ENCODE measurements at regions not wholly inside any gene's neighbourhood (a gene's known extent, or its start where the extent isn't known, plus 50 kb on each side); places are given as distances from the start of the nearest gene placed in this dataset.

DNA sequence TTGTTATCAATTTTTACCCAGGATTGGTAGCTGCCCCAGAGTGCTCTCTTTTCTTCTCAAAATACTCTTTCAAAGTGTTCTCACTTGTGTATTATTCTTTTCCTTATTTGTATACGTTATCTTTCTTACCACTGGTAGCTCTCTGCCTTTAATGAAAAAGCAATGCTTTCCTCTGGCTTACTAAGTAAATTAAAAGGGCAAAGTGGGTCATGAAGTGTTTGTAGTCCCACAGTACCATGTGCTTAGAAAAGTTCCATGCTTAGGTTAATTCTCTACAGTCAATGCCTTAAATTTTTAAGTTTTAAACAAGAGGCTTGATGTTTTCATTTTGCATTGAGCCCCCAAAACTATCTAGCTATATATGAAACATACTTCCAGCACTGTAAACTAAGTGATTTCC lies 300.2 kb downstream of the ASXL3 start:
- H3K27ac ChIP-seq (ENCODE audit: low read depth, low read length): no peak overlapping the region
- no peaks in the 10 kb centered on the region for H3K27me3 ChIP-seq (ENCODE audit: control insufficient read depth in 5 of 5, insufficient read depth in 4 of 5, low read length in 5 of 5)
- no peaks in the 10 kb centered on the region for H3K9me3 ChIP-seq (ENCODE audit: control insufficient read depth in 5 of 5, low read length in 5 of 5)
- H3K36me3 ChIP-seq (ENCODE audit: control insufficient read depth in 5 of 5, insufficient read depth in 5 of 5, low read length in 5 of 5): no peaks in the 10 kb centered on the region
- no peak overlapping the region for H3K4me3 ChIP-seq (ENCODE audit: low read depth in 1 of 5, low read length in 5 of 5)
- no peaks in the 10 kb centered on the region for H3K4me1 ChIP-seq (ENCODE audit: control insufficient read depth in 5 of 5, insufficient read depth in 5 of 5, low read length in 5 of 5)
- H3K9ac ChIP-seq (ENCODE audit: low read length in 5 of 5): no peak overlapping the region

DNA sequence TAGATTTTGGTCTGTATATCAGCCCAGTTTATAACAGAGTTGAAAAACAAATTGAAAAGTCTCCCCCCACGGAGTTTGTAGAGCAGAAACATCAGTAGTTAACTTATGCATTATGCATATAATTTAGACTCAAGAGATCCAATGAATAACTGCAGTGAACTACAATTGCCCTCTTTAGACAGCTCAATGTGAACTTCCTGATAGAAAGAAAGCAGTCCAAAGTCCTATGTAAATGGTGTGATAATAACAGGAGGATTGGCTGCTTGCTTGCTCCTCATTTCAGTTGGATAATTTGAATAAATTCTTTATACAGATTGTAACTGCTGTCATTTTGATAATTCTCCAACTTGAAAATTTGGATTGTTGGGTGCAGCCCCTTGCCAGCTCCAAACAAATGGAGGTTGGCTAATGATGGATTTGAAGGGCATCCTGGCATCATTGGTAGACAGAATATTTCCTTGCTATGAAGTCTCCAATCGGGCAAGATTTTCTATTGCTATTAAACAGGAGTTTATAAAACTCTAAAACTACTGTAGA lies 297.1 kb downstream of the ASXL3 start:
- Histone ChIP-seq H3K27me3 (ENCODE audit: control insufficient read depth in 5 of 5, insufficient read depth in 4 of 5, low read length in 5 of 5) (no peaks in the 10 kb centered on the region), H3K9me3 (ENCODE audit: control insufficient read depth in 5 of 5, low read length in 5 of 5) (no peaks in the 10 kb centered on the region), H3K4me3 (ENCODE audit: low read depth in 1 of 5, low read length in 5 of 5) (no peak overlapping the region), H3K9ac (ENCODE audit: low read length in 5 of 5) (no peak overlapping the region), H3K27ac (ENCODE audit: low read depth, low read length) (no peak overlapping the region), H3K4me1 (ENCODE audit: control insufficient read depth in 5 of 5, insufficient read depth in 5 of 5, low read length in 5 of 5) (no peaks in the 10 kb centered on the region), H3K36me3 (ENCODE audit: control insufficient read depth in 5 of 5, insufficient read depth in 5 of 5, low read length in 5 of 5) (no peaks in the 10 kb centered on the region)

DNA sequence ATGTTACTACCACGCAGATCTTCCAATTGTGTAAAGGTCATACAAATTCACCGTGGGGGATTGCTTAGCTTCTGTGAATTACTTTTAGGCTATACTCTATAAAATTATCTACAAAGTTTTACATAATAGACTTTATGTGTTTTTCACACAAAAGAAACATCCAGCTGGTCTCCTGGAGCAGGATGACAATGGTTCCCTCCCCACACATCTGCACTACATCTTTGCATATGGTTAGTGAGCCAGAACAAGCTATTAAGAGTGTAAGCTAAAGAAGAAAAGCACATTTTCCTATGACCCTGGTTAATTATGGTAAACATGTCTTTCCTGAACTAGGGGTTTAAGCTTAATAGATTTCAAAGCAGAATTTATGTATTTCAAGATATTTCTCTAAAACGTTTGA lies 295.1 kb downstream of the ASXL3 start:
- Histone ChIP-seq H3K9me3 (ENCODE audit: control insufficient read depth in 5 of 5, low read length in 5 of 5) (no peaks in the 10 kb centered on the region), H3K9ac (ENCODE audit: low read length in 5 of 5) (no peak overlapping the region), H3K27me3 (ENCODE audit: control insufficient read depth in 5 of 5, insufficient read depth in 4 of 5, low read length in 5 of 5) (no peaks in the 10 kb centered on the region), H3K4me3 (ENCODE audit: low read depth in 1 of 5, low read length in 5 of 5) (no peak overlapping the region), H3K36me3 (ENCODE audit: control insufficient read depth in 5 of 5, insufficient read depth in 5 of 5, low read length in 5 of 5) (no peaks in the 10 kb centered on the region), H3K4me1 (ENCODE audit: control insufficient read depth in 5 of 5, insufficient read depth in 5 of 5, low read length in 5 of 5) (no peaks in the 10 kb centered on the region), H3K27ac (ENCODE audit: low read depth, low read length) (no peak overlapping the region)

DNA sequence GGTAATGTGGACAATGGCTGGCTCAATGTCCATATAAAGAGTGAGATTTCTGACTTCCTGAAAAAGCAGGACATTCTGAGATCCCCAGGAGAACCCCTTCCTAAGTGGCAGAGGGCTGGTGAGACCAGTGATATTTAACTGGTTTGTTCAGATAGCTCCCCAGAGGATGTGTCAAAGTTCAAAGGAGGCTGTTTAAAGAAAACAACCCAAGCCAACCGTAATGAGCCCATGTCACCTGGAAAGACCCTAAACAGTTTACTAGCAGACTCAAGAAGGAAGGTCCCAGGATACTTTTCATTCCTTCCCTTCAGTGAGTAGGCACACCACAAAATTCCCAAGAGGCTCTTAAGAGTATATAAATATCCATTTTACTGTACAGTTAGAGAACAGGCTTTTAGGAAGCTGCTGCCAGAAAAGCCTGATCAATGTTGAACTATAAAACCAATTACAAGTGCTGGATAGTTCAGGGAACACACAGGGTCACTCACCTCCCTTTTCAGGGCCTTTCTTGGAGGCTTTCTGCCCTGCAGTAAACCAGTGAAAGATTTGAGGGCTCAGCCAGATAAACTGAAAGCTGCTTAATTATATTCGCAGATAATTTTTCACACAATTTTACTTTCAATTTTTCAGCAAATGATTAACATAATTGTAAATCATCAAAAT lies 293.5 kb downstream of the ASXL3 start:
- H3K36me3 ChIP-seq (ENCODE audit: control insufficient read depth in 5 of 5, insufficient read depth in 5 of 5, low read length in 5 of 5): no peaks in the 10 kb centered on the region
- H3K4me1 ChIP-seq (ENCODE audit: control insufficient read depth in 5 of 5, insufficient read depth in 5 of 5, low read length in 5 of 5): no peaks in the 10 kb centered on the region
- no peak overlapping the region for H3K4me3 ChIP-seq (ENCODE audit: low read depth in 1 of 5, low read length in 5 of 5)
- H3K9ac ChIP-seq (ENCODE audit: low read length in 5 of 5): no peak overlapping the region
- no peaks in the 10 kb centered on the region for H3K9me3 ChIP-seq (ENCODE audit: control insufficient read depth in 5 of 5, low read length in 5 of 5)
- no peak overlapping the region for H3K27ac ChIP-seq (ENCODE audit: low read depth, low read length)
- H3K27me3 ChIP-seq (ENCODE audit: control insufficient read depth in 5 of 5, insufficient read depth in 4 of 5, low read length in 5 of 5): no peaks in the 10 kb centered on the region

DNA sequence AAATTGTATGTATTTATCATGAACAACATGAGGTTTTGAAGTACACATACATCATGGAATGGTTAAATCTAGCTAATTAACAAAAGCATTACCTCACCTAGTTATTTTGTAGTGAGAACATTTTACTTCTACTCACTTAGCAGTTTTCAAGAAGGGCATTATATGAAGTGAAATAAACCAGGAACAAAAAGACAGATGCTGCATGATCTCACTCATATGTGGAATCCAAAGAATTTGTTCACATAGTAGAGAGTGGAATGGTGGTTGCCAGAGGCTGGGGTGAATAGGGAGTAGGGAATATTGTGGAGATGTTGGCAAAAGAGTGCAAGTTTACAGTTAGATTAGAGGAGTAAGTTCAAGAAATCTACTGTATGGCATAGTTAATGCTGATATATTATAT lies 292.0 kb downstream of the ASXL3 start:
- Histone ChIP-seq H3K27me3 (ENCODE audit: control insufficient read depth in 5 of 5, insufficient read depth in 4 of 5, low read length in 5 of 5) (no peaks in the 10 kb centered on the region), H3K4me1 (ENCODE audit: control insufficient read depth in 5 of 5, insufficient read depth in 5 of 5, low read length in 5 of 5) (no peaks in the 10 kb centered on the region), H3K9me3 (ENCODE audit: control insufficient read depth in 5 of 5, low read length in 5 of 5) (no peaks in the 10 kb centered on the region), H3K27ac (ENCODE audit: low read depth, low read length) (no peak overlapping the region), H3K4me3 (ENCODE audit: low read depth in 1 of 5, low read length in 5 of 5) (no peak overlapping the region), H3K36me3 (ENCODE audit: control insufficient read depth in 5 of 5, insufficient read depth in 5 of 5, low read length in 5 of 5) (no peaks in the 10 kb centered on the region), H3K9ac (ENCODE audit: low read length in 5 of 5) (no peak overlapping the region)

DNA sequence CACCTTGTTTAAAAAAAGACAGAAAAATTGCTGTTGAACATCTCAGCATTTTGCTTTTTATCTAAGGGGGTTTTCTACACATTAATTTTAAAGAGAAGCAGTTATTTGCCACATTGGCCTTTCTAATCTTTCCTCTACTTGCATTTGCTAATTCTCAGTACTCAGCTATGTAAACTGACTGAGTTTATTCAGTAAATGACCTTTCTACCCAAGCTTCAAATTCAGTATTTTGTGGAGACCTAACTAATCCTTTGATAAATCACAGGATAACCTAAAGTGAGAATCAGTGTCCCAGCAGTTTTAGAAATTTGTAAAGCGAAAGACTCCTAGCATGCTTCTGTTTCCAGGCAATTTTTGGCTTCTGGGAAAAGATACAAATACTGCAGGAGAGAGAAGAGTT lies 288.4 kb downstream of the ASXL3 start:
- H3K9ac ChIP-seq (ENCODE audit: low read length in 5 of 5): no peak overlapping the region
- H3K4me1 ChIP-seq (ENCODE audit: control insufficient read depth in 5 of 5, insufficient read depth in 5 of 5, low read length in 5 of 5): no peaks in the 10 kb centered on the region
- H3K27me3 ChIP-seq (ENCODE audit: control insufficient read depth in 5 of 5, insufficient read depth in 4 of 5, low read length in 5 of 5): no peaks in the 10 kb centered on the region
- H3K4me3 ChIP-seq (ENCODE audit: low read depth in 1 of 5, low read length in 5 of 5): no peak overlapping the region
- H3K36me3 ChIP-seq (ENCODE audit: control insufficient read depth in 5 of 5, insufficient read depth in 5 of 5, low read length in 5 of 5): no peaks in the 10 kb centered on the region
- H3K27ac ChIP-seq (ENCODE audit: low read depth, low read length): no peak overlapping the region
- peaks cover 0 to 11% (median 7%) of the 10 kb centered on the region in 5 donors for H3K9me3 ChIP-seq (ENCODE audit: control insufficient read depth in 5 of 5, low read length in 5 of 5)

DNA sequence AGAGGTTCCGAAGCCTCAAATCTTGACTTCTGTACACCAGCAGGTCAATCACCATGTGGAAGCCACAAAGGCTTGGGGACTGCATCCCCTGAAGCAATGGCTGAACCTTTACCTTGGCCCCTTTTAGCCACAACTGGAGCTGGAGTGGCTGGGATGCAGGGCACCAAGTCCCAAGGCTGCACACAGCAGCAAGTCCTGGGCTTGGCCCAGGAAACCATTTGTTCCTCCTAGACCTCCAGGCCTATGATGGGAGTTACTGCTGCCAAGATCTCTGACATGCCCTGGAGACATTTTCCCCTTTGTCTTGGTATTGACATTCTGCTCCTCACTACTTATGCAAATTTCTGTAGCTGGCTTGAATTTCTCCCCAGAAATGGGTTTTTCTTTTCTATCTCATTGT lies 285.9 kb downstream of the ASXL3 start:
- H3K9ac ChIP-seq (ENCODE audit: low read length in 5 of 5): no peak overlapping the region

DNA sequence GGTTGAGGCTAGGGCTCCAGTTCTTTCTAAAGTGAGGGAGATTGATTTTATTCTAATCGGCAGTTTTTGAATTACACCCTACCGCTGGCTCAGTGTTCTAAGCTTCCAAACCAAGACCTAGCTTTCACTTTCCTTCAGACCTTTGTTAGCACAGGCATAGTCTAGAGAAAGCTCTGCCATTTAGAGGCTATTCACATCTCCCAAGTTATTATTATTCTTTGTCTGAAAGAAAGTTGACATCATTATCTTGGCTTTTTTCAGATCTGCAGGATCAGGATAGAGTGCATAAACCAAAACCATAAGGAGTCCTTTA lies 276.8 kb downstream of the ASXL3 start:
- Histone ChIP-seq H3K27ac (ENCODE audit: low read depth, low read length) (no peak overlapping the region), H3K4me1 (ENCODE audit: control insufficient read depth in 5 of 5, insufficient read depth in 5 of 5, low read length in 5 of 5) (no peaks in the 10 kb centered on the region), H3K4me3 (ENCODE audit: low read depth in 1 of 5, low read length in 5 of 5) (no peak overlapping the region), H3K36me3 (ENCODE audit: control insufficient read depth in 5 of 5, insufficient read depth in 5 of 5, low read length in 5 of 5) (no peaks in the 10 kb centered on the region), H3K9me3 (ENCODE audit: control insufficient read depth in 5 of 5, low read length in 5 of 5) (no peaks in the 10 kb centered on the region), H3K27me3 (ENCODE audit: control insufficient read depth in 5 of 5, insufficient read depth in 4 of 5, low read length in 5 of 5) (no peaks in the 10 kb centered on the region), H3K9ac (ENCODE audit: low read length in 5 of 5) (no peak overlapping the region)

More for the DNA sequence above, 285.9 kb downstream of the ASXL3 start:
- H3K4me1 ChIP-seq (ENCODE audit: control insufficient read depth in 5 of 5, insufficient read depth in 5 of 5, low read length in 5 of 5): no peaks in the 10 kb centered on the region
- H3K36me3 ChIP-seq (ENCODE audit: control insufficient read depth in 5 of 5, insufficient read depth in 5 of 5, low read length in 5 of 5): no peaks in the 10 kb centered on the region
- H3K4me3 ChIP-seq (ENCODE audit: low read depth in 1 of 5, low read length in 5 of 5): peak overlapping the region in 2 of 5 donors; percentile 12 to 16
- H3K9me3 ChIP-seq (ENCODE audit: control insufficient read depth in 5 of 5, low read length in 5 of 5): peaks cover 0 to 11% (median 7%) of the 10 kb centered on the region in 5 donors
- no peaks in the 10 kb centered on the region for H3K27me3 ChIP-seq (ENCODE audit: control insufficient read depth in 5 of 5, insufficient read depth in 4 of 5, low read length in 5 of 5)
- H3K27ac ChIP-seq (ENCODE audit: low read depth, low read length): no peak overlapping the region

DNA sequence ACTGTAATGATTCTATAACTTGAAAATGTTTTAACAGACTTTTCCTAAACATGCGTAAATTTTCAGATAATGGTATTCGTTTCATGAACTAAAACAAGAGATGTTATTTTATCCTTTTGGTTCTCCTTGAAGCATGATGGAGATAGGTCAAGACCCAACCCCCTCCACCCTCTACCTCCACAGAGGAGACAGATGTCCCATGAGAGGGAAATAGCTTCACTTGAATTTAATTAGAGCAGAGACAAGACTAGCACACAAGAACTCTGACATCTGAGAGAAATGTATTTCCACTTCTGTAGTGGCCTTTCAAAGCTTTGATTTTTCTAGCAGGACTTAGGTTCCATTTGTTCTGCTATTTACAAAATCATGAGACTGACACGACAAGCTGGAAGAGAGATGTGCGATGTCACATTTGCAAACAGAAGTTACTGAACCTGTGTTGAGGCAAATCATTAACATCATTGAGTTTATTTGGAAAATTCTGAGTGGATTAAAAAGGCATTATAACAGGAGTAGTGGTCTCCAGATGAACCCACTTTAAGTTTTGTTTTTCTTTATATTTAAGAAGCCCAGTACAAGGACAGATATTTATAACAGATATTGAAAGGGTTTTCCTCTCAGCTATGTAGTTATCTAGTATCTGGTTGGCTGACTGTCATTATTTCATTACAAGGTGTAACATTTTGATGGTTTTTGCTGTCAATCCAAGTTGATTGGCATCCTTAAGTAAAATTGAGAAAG lies 276.2 kb downstream of the ASXL3 start:
- Histone ChIP-seq H3K27me3 (ENCODE audit: control insufficient read depth in 5 of 5, insufficient read depth in 4 of 5, low read length in 5 of 5) (no peaks in the 10 kb centered on the region), H3K4me3 (ENCODE audit: low read depth in 1 of 5, low read length in 5 of 5) (no peak overlapping the region), H3K4me1 (ENCODE audit: control insufficient read depth in 5 of 5, insufficient read depth in 5 of 5, low read length in 5 of 5) (no peaks in the 10 kb centered on the region), H3K9me3 (ENCODE audit: control insufficient read depth in 5 of 5, low read length in 5 of 5) (no peaks in the 10 kb centered on the region), H3K9ac (ENCODE audit: low read length in 5 of 5) (no peak overlapping the region), H3K36me3 (ENCODE audit: control insufficient read depth in 5 of 5, insufficient read depth in 5 of 5, low read length in 5 of 5) (no peaks in the 10 kb centered on the region), H3K27ac (ENCODE audit: low read depth, low read length) (no peak overlapping the region)

DNA sequence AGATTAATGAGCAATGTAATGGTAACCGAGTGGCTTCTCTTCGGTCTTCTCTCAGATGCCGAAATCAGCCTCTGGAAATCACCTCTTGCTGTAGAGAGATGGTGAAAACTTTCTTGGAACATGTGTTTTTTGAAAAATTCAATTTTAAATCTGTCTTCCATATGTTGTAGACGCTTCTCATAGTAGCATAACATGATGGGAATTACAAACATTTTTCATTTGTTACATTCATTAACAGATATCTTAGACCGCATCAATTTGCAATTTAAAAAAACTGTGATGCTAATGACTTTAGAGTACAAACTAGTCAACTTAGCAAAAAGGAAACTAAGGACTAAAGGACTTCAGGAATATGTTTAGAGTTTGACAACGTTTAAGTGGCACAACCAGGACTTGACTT lies 275.2 kb downstream of the ASXL3 start:
- no peaks in the 10 kb centered on the region for H3K27me3 ChIP-seq (ENCODE audit: control insufficient read depth in 5 of 5, insufficient read depth in 4 of 5, low read length in 5 of 5)
- no peaks in the 10 kb centered on the region for H3K36me3 ChIP-seq (ENCODE audit: control insufficient read depth in 5 of 5, insufficient read depth in 5 of 5, low read length in 5 of 5)
- H3K27ac ChIP-seq (ENCODE audit: low read depth, low read length): no peak overlapping the region
- H3K4me1 ChIP-seq (ENCODE audit: control insufficient read depth in 5 of 5, insufficient read depth in 5 of 5, low read length in 5 of 5): no peaks in the 10 kb centered on the region
- no peak overlapping the region for H3K9ac ChIP-seq (ENCODE audit: low read length in 5 of 5)
- no peak overlapping the region for H3K4me3 ChIP-seq (ENCODE audit: low read depth in 1 of 5, low read length in 5 of 5)
- no peaks in the 10 kb centered on the region for H3K9me3 ChIP-seq (ENCODE audit: control insufficient read depth in 5 of 5, low read length in 5 of 5)
